PC-3 (cell line): ENCODE measurements at regions not wholly inside any gene's neighbourhood (a gene's known extent, or its start where the extent isn't known, plus 50 kb on each side); places are given as distances from the start of the nearest gene placed in this dataset.

Experiments used
- EZH2 ChIP-seq: fragments of 300-600 bp; sonication (generic); IDR thresholded peaks from one replicate; pipeline ENCODE4 v1.6.1; 2017; ENCODE audit warnings: antibody characterized with exemption, mild to moderate bottlenecking, low read length; ENCODE audit not compliant: unreplicated experiment
- TF ChIP-seq, protein P1 (sequence below): fragments of 300-600 bp; sonication (generic); conservative IDR thresholded peaks from 2 replicates; pipeline ENCODE4 v1.5.1; 2017; ENCODE audit warnings: antibody characterized with exemption, low read depth, mild to moderate bottlenecking, low read length

DNA sequence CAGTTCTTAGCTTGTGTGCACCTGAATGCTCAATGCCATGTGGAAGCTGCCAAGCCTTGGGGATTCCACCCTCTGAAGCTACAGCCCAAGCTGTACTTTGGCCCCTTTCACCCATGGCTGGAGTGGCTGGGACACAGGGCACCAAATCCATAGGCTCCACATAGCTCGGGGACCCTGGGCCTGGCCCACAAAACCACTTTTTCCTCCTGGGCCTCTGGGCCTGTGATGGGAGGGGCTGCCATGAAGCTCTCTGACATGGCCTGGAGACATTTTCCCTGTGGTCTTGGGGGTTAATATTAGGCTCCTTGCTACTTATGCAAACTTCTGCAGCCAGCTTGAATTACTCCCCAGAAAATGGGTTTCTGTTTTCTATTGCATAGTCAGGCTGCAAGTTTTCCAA, 579.9 kb downstream of the MATN1 start:
- TF ChIP-seq, protein P1, sequence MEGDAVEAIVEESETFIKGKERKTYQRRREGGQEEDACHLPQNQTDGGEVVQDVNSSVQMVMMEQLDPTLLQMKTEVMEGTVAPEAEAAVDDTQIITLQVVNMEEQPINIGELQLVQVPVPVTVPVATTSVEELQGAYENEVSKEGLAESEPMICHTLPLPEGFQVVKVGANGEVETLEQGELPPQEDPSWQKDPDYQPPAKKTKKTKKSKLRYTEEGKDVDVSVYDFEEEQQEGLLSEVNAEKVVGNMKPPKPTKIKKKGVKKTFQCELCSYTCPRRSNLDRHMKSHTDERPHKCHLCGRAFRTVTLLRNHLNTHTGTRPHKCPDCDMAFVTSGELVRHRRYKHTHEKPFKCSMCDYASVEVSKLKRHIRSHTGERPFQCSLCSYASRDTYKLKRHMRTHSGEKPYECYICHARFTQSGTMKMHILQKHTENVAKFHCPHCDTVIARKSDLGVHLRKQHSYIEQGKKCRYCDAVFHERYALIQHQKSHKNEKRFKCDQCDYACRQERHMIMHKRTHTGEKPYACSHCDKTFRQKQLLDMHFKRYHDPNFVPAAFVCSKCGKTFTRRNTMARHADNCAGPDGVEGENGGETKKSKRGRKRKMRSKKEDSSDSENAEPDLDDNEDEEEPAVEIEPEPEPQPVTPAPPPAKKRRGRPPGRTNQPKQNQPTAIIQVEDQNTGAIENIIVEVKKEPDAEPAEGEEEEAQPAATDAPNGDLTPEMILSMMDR: no peak
- TF ChIP-seq EZH2: no peak
